ENCODE measurements at regions not wholly inside any gene's neighbourhood (a gene's known extent, or its start where the extent isn't known, plus 50 kb on each side); places are given as distances from the start of the nearest gene placed in this dataset.
A peak's percentile ranks its signal among the peaks of the same experiment; 100 is the strongest.

- Histone ChIP-seq H3K27me3 (no peaks in the 10 kb centered on the region), H3K36me3 (no peaks in the 10 kb centered on the region), H3K4me3 (no peak overlapping the region), H3K27ac (no peak overlapping the region), H3K9me3 (no peaks in the 10 kb centered on the region), H3K4me1 (no peaks in the 10 kb centered on the region)
- 78 to 92% (median 88%) methylated on average over 7 of the region's 7 CpGs for WGBS, 5 donors
- peak in 1 of 2 donors; percentile 49 for DNase-seq
- intact Hi-C loops (cut with DNase I; ENCODE audit: low total_unique reads) = no loop called here
- TF ChIP-seq CTCF (IDR thresholded peaks at IDR 0.05) = no peak
Observed at GRCh38 chr10:33781606-33782395, 447.3 kb upstream of the NRP1 start.

- Histone ChIP-seq H3K4me3 (no peak overlapping the region), H3K4me1 (no peaks in the 10 kb centered on the region), H3K9me3 (no peaks in the 10 kb centered on the region), H3K36me3 (no peaks in the 10 kb centered on the region), H3K27me3 (no peaks in the 10 kb centered on the region), H3K27ac (no peak overlapping the region)
- DNase-seq = no peak
- 85 to 89% (median 88%) methylated on average over 9 of the region's 9 CpGs for WGBS, 5 donors
- intact Hi-C loops (cut with DNase I; ENCODE audit: low total_unique reads) = no loop called here
- TF ChIP-seq POLR2A (IDR thresholded peaks at IDR 0.05) (no peak), CTCF (IDR thresholded peaks at IDR 0.05) (no peak), POLR2AphosphoS5 (IDR thresholded peaks at IDR 0.05) (no peak), EP300 (IDR thresholded peaks at IDR 0.05) (no peak)
Observed at GRCh38 chr10:33780961-33781360, 446.5 kb upstream of the NRP1 start.

GRCh38 chr10:33777223-33777622, 442.8 kb upstream of the NRP1 start:
- H3K4me1 ChIP-seq = peaks cover 0 to 4% (median 0%) of the 10 kb centered on the region in 4 donors
- no peak for DNase-seq
- intact Hi-C loops (cut with DNase I; ENCODE audit: low total_unique reads) = no loop called here
- no peaks in the 10 kb centered on the region for H3K36me3 ChIP-seq
- H3K9me3 ChIP-seq = no peaks in the 10 kb centered on the region
- H3K27ac ChIP-seq = no peak overlapping the region
- 85 to 93% (median 91%) methylated on average over 10 of the region's 10 CpGs for WGBS, 5 donors
- H3K4me3 ChIP-seq = no peak overlapping the region
- H3K27me3 ChIP-seq = no peaks in the 10 kb centered on the region
- TF ChIP-seq POLR2A (IDR thresholded peaks at IDR 0.05) (no peak), CTCF (IDR thresholded peaks at IDR 0.05) (no peak), EP300 (IDR thresholded peaks at IDR 0.05) (no peak), POLR2AphosphoS5 (IDR thresholded peaks at IDR 0.05) (no peak)

DNA sequence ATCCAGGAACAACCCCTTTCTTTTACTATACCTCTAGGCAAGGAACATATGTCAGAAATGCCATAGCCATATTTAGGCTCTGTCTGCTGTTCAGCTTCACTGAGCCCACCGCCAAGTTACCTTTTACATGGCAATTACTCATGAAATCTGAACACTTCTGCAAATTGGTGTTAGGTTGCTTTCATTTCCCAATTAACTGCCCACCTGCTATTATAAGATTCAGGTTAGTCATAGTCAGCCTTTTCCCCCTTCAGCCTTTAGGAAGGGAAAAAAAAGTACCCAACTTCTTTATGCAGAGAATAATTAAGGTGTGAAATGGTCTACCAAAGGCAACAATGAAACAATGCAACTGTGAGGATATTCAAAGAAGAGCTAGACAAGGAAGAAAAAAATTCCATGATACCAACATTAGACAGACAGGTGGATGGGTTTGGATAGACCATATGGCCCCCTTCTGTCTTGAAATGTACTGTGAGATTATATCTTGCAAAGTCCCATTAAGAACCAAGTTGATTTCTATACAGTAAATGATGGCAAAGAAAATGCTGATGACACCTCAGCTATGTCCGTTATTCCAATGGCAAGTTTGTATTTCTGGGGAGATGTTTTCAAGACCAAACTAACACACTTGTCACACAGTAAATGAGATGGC, 442.1 kb upstream of the NRP1 start:
- Histone ChIP-seq H3K27me3 (no peaks in the 10 kb centered on the region), H3K9me3 (no peaks in the 10 kb centered on the region), H3K4me3 (no peak overlapping the region), H3K36me3 (no peaks in the 10 kb centered on the region), H3K4me1 (peaks cover 0 to 4% (median 0%) of the 10 kb centered on the region in 4 donors), H3K27ac (no peak overlapping the region)
- WGBS, 5 donors = 91 to 97% (median 95%) methylated on average over 2 of the region's 2 CpGs
- DNase-seq = no peak
- no peak for TF ChIP-seq CTCF (IDR thresholded peaks at IDR 0.05)
- TF ChIP-seq POLR2A (IDR thresholded peaks at IDR 0.05) = no peak
- TF ChIP-seq EP300 (IDR thresholded peaks at IDR 0.05) = no peak
- no peak for TF ChIP-seq POLR2AphosphoS5 (IDR thresholded peaks at IDR 0.05)
- intact Hi-C loops (cut with DNase I; ENCODE audit: low total_unique reads) = no loop called here

Data from stomach (tissue), 8 donors.